ENCODE measurements at regions not wholly inside any gene's neighbourhood (a gene's known extent, or its start where the extent isn't known, plus 50 kb on each side); places are given as distances from the start of the nearest gene placed in this dataset.

DNA sequence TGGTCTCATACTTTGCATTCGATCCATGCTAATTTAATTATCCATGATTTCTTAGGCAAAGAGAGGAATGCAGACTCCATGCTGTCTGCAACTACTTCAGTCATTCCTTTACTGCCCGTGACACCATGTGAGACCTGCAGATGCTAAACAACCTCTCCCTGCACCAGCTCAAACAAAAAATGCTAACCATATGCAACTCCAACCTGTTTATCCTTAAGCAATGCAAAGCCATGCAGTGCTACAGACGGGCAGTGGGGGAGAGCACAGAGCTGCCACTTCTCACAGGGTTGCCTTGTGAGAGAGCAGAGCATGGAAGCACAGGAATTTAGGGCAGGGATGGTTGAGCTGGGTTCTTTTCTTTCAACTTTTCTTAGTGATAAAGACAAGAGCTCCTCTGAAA is 74.9 kb upstream of the KLHL14 start:
- Histone ChIP-seq H3F3A (ENCODE audit: control insufficient read depth, insufficient read depth) (no peaks in the 10 kb centered on the region), H3K9me2 (replicated peaks; ENCODE audit: control insufficient read depth, low read length) (no peaks in the 10 kb centered on the region), H3K9me3 (ENCODE audit: control insufficient read depth, insufficient read depth, low read length) (peaks cover 8% of the 10 kb centered on the region; the same call in 1 of the 2 replicates), H4K20me1 (ENCODE audit: control insufficient read depth, insufficient read depth, low read depth, low read length) (no peaks in the 10 kb centered on the region), H3K27ac (ENCODE audit: low read depth, low read length) (no peak overlapping the region), H3K4me2 (ENCODE audit: low read length) (no peak overlapping the region), H3K36me3 (ENCODE audit: control insufficient read depth, low read length) (no peaks in the 10 kb centered on the region), H3K79me2 (ENCODE audit: control insufficient read depth, low read length) (no peaks in the 10 kb centered on the region), H3K4me3 (ENCODE audit: low read length) (no peak overlapping the region), H3K4me1 (ENCODE audit: control insufficient read depth, low read length) (no peaks in the 10 kb centered on the region), H3K27me3 (ENCODE audit: control insufficient read depth, low read length) (no peaks in the 10 kb centered on the region)
- TF ChIP-seq EZH2phosphoT487 (IDR thresholded peaks at IDR 0.05; ENCODE audit: borderline replicate concordance, low read length) (no peak), CTCF (IDR thresholded peaks at IDR 0.05; ENCODE audit: low read depth, low read length, poor library complexity, severe bottlenecking) (no peak)

DNA sequence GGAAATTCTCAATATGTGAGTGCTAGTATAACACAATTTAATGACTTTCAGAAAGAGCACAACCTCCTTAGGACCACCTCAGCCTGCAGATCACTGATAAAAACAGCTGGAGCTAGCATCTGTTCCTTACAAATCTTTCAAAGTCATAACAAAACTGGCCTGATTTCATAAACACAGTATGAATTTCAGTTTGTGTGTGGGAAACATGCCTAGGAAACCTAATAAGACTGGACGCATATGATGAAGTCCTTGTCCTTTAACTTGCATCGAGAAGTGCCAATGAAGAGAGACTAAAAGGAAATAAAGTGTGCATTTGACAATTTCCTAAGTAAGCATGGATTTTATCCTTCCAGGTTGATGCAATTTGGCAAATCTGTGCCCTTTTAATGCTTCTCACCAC is 74.1 kb upstream of the KLHL14 start:
- Histone ChIP-seq H3K4me3 (ENCODE audit: low read length) (no peak overlapping the region), H3K36me3 (ENCODE audit: control insufficient read depth, low read length) (no peaks in the 10 kb centered on the region), H3K27ac (ENCODE audit: low read depth, low read length) (no peak overlapping the region), H3K4me1 (ENCODE audit: control insufficient read depth, low read length) (no peaks in the 10 kb centered on the region), H3K9me3 (ENCODE audit: control insufficient read depth, insufficient read depth, low read length) (peaks cover 9% of the 10 kb centered on the region; the same call in 1 of the 2 replicates), H3K9me2 (replicated peaks; ENCODE audit: control insufficient read depth, low read length) (no peaks in the 10 kb centered on the region), H4K20me1 (ENCODE audit: control insufficient read depth, insufficient read depth, low read depth, low read length) (no peaks in the 10 kb centered on the region), H3K79me2 (ENCODE audit: control insufficient read depth, low read length) (no peaks in the 10 kb centered on the region), H3K4me2 (ENCODE audit: low read length) (no peak overlapping the region), H3F3A (ENCODE audit: control insufficient read depth, insufficient read depth) (no peaks in the 10 kb centered on the region), H3K27me3 (ENCODE audit: control insufficient read depth, low read length) (no peaks in the 10 kb centered on the region)
- TF ChIP-seq CTCF (IDR thresholded peaks at IDR 0.05; ENCODE audit: low read depth, low read length, poor library complexity, severe bottlenecking) (no peak), EZH2phosphoT487 (IDR thresholded peaks at IDR 0.05; ENCODE audit: borderline replicate concordance, low read length) (no peak)

- Histone ChIP-seq H4K20me1 (ENCODE audit: control insufficient read depth, insufficient read depth, low read depth, low read length) (no peaks in the 10 kb centered on the region), H3F3A (ENCODE audit: control insufficient read depth, insufficient read depth) (no peaks in the 10 kb centered on the region), H3K4me2 (ENCODE audit: low read length) (no peak overlapping the region), H3K9me2 (replicated peaks; ENCODE audit: control insufficient read depth, low read length) (no peaks in the 10 kb centered on the region), H3K27me3 (ENCODE audit: control insufficient read depth, low read length) (no peaks in the 10 kb centered on the region), H3K79me2 (ENCODE audit: control insufficient read depth, low read length) (no peaks in the 10 kb centered on the region), H3K27ac (ENCODE audit: low read depth, low read length) (no peak overlapping the region), H3K36me3 (ENCODE audit: control insufficient read depth, low read length) (no peaks in the 10 kb centered on the region), H3K4me1 (ENCODE audit: control insufficient read depth, low read length) (0 out of 2 replicates have a peak, but pooled peaks cover 1% of the 10 kb centered on the region), H3K9me3 (ENCODE audit: control insufficient read depth, insufficient read depth, low read length) (peaks cover 6% of the 10 kb centered on the region; the same call in 1 of the 2 replicates), H3K4me3 (ENCODE audit: low read length) (no peak overlapping the region)
- TF ChIP-seq CTCF (IDR thresholded peaks at IDR 0.05; ENCODE audit: low read depth, low read length, poor library complexity, severe bottlenecking) (no peak), EZH2phosphoT487 (IDR thresholded peaks at IDR 0.05; ENCODE audit: borderline replicate concordance, low read length) (no peak)
These were observed 68.1 kb upstream of the KLHL14 start for GRCh38 chr18:32840962-32841361.

Measured in DOHH2 (cell line).